ENCODE measurements at regions not wholly inside any gene's neighbourhood (a gene's known extent, or its start where the extent isn't known, plus 50 kb on each side); places are given as distances from the start of the nearest gene placed in this dataset.
"Not testable (repeated sequence)": the region's sequence is repeated elsewhere in the genome, so short reads cannot be mapped to it uniquely, and the experiment has no call there.

GRCh38 chr10:126722726-126723125, 52.2 kb upstream of the C10orf90 start:
- DNase-seq, result no peak

GRCh38 chr10:126723226-126723625, 52.7 kb upstream of the C10orf90 start:
- DNase-seq, result no peak

- DNase-seq, result no peak
Observed at GRCh38 chr10:126729314-126729870, 58.9 kb upstream of the C10orf90 start.

GRCh38 chr10:126730856-126731609, 60.5 kb upstream of the C10orf90 start:
- DNase-seq, result no peak

- DNase-seq, result no peak
Observed at GRCh38 chr10:126731610-126731990, 61.1 kb upstream of the C10orf90 start.

GRCh38 chr10:126732308-126732707, 61.8 kb upstream of the C10orf90 start:
- DNase-seq, result no peak

- DNase-seq, result no peak
Observed at GRCh38 chr10:126732868-126733267, 62.4 kb upstream of the C10orf90 start.

- no peak for DNase-seq
Observed at GRCh38 chr10:126734015-126734414, 63.5 kb upstream of the C10orf90 start.

- DNase-seq, result no peak
Observed at GRCh38 chr10:126734967-126735366, 64.5 kb upstream of the C10orf90 start.

GRCh38 chr10:126736142-126736541, 65.6 kb upstream of the C10orf90 start:
- no peak for DNase-seq

GRCh38 chr10:126736727-126737126, 66.2 kb upstream of the C10orf90 start:
- no peak for DNase-seq

- DNase-seq, result no peak
Observed at GRCh38 chr10:126738001-126738400, 67.5 kb upstream of the C10orf90 start.

GRCh38 chr10:126744571-126744970, 74.1 kb upstream of the C10orf90 start:
- no peak for DNase-seq

GRCh38 chr10:126749015-126749655, 78.6 kb upstream of the C10orf90 start:
- peak; percentile 23 to 77 for DNase-seq

GRCh38 chr10:126754966-126755365, 84.5 kb upstream of the C10orf90 start:
- no peak for DNase-seq

- no peak for DNase-seq
Observed at GRCh38 chr10:126758867-126759266, 88.4 kb upstream of the C10orf90 start.

GRCh38 chr10:126759531-126759930, 89.0 kb upstream of the C10orf90 start:
- no peak for DNase-seq

GRCh38 chr10:126766646-126767045, 96.2 kb upstream of the C10orf90 start:
- DNase-seq, result not testable (repeated sequence)

GRCh38 chr10:126770809-126771208, 100.3 kb upstream of the C10orf90 start:
- no peak for DNase-seq

- DNase-seq, result no peak
Observed at GRCh38 chr10:126776168-126776567, 105.7 kb upstream of the C10orf90 start.

GRCh38 chr10:126777714-126778113, 107.2 kb upstream of the C10orf90 start:
- no peak for DNase-seq

GRCh38 chr10:126781450-126782216, 111.1 kb upstream of the C10orf90 start:
- DNase-seq, result no peak

GRCh38 chr10:126783806-126784557, 113.5 kb upstream of the C10orf90 start:
- DNase-seq, result no peak
